GM12872 (cell line): ENCODE measurements at regions not wholly inside any gene's neighbourhood (a gene's known extent, or its start where the extent isn't known, plus 50 kb on each side); places are given as distances from the start of the nearest gene placed in this dataset.

Experiments
- CTCF ChIP-seq: IDR thresholded peaks from 3 replicates; pipeline ENCODE4 v1.5.1; 2011; ENCODE audit warnings: low read depth, mild to moderate bottlenecking, low read length, moderate library complexity; ENCODE audit not compliant: insufficient read depth

- no peak for TF ChIP-seq CTCF
These were observed 147.3 kb upstream of the TLE3 start for GRCh38 chr15:70244978-70245542.

- TF ChIP-seq CTCF, result no peak
These were observed 146.2 kb upstream of the TLE3 start for GRCh38 chr15:70243686-70244540.

- no peak for TF ChIP-seq CTCF
These were observed 145.4 kb upstream of the TLE3 start for GRCh38 chr15:70242951-70243685.

- TF ChIP-seq CTCF, result no peak
These were observed 144.0 kb upstream of the TLE3 start for GRCh38 chr15:70241561-70242320.

- no peak for TF ChIP-seq CTCF
These were observed 143.2 kb upstream of the TLE3 start for GRCh38 chr15:70240820-70241430.

GRCh38 chr15:70240082-70240481 is 142.4 kb upstream of the TLE3 start:
- no peak for TF ChIP-seq CTCF
